ENCODE measurements at regions not wholly inside any gene's neighbourhood (a gene's known extent, or its start where the extent isn't known, plus 50 kb on each side); places are given as distances from the start of the nearest gene placed in this dataset.

GRCh38 chr19:29285187-29285687, 72.3 kb upstream of the UQCRFS1 start:
- no peak overlapping the region for H3K4me2 ChIP-seq
- no peak for DNase-seq (ENCODE audit: low spot score)
- H2AFZ ChIP-seq (replicated peaks): no peak overlapping the region
- no peak overlapping the region for H3K4me3 ChIP-seq
- no peak overlapping the region for H3K27ac ChIP-seq
- no peak for TF ChIP-seq EZH2 (IDR thresholded peaks at IDR 0.05)
- no peak for TF ChIP-seq EZH2phosphoT487 (IDR thresholded peaks at IDR 0.05)
- no peak for TF ChIP-seq CTCF (IDR thresholded peaks at IDR 0.05)
- Mint-ChIP-seq H3K36me3 (no peaks in the 10 kb centered on the region), H3K9me3 (peaks cover 4% of the 10 kb centered on the region), H3K4me3 (no peak overlapping the region), H3K27ac (no peak overlapping the region), H3K4me1 (no peaks in the 10 kb centered on the region), H3K27me3 (ENCODE audit: insufficient read depth, low read depth) (peaks cover 14% of the 10 kb centered on the region)
- H3F3A ChIP-seq (ENCODE audit: low read depth): no peaks in the 10 kb centered on the region
- peaks cover 14% of the 10 kb centered on the region for H3K27me3 ChIP-seq
- no peaks in the 10 kb centered on the region for H3K79me2 ChIP-seq (ENCODE audit: low read depth)
- H3K36me3 ChIP-seq: no peaks in the 10 kb centered on the region
- no peaks in the 10 kb centered on the region for H3K4me1 ChIP-seq
- H3K9me3 ChIP-seq (ENCODE audit: low read depth): no peaks in the 10 kb centered on the region
- H3K9ac ChIP-seq: no peak overlapping the region
- no peaks in the 10 kb centered on the region for H4K20me1 ChIP-seq (ENCODE audit: low read depth)

- H3K9ac ChIP-seq: no peak overlapping the region
- no peaks in the 10 kb centered on the region for H3K4me1 ChIP-seq
- Mint-ChIP-seq H3K36me3 (no peaks in the 10 kb centered on the region), H3K4me1 (peaks cover 5% of the 10 kb centered on the region), H3K9me3 (peaks cover 4% of the 10 kb centered on the region), H3K4me3 (no peak overlapping the region), H3K27me3 (ENCODE audit: insufficient read depth, low read depth) (peaks cover 14% of the 10 kb centered on the region), H3K27ac (no peak overlapping the region)
- H3K9me3 ChIP-seq (ENCODE audit: low read depth): no peaks in the 10 kb centered on the region
- H3K36me3 ChIP-seq: no peaks in the 10 kb centered on the region
- no peaks in the 10 kb centered on the region for H3K79me2 ChIP-seq (ENCODE audit: low read depth)
- H2AFZ ChIP-seq (replicated peaks): no peak overlapping the region
- no peak overlapping the region for H3K27ac ChIP-seq
- DNase-seq (ENCODE audit: low spot score): peak; percentile 76
- no peak for TF ChIP-seq EZH2phosphoT487 (IDR thresholded peaks at IDR 0.05)
- no peak for TF ChIP-seq EZH2 (IDR thresholded peaks at IDR 0.05)
- TF ChIP-seq CTCF (IDR thresholded peaks at IDR 0.05): peak; percentile 70
- H3K27me3 ChIP-seq: peaks cover 14% of the 10 kb centered on the region
- no peak overlapping the region for H3K4me2 ChIP-seq
- no peaks in the 10 kb centered on the region for H4K20me1 ChIP-seq (ENCODE audit: low read depth)
- no peaks in the 10 kb centered on the region for H3F3A ChIP-seq (ENCODE audit: low read depth)
- H3K4me3 ChIP-seq: no peak overlapping the region
Measured at GRCh38 chr19:29285878-29286277, 72.9 kb upstream of the UQCRFS1 start.

- Mint-ChIP-seq H3K4me3 (no peak overlapping the region), H3K27me3 (ENCODE audit: insufficient read depth, low read depth) (peaks cover 14% of the 10 kb centered on the region), H3K9me3 (peaks cover 4% of the 10 kb centered on the region), H3K27ac (no peak overlapping the region), H3K36me3 (no peaks in the 10 kb centered on the region), H3K4me1 (peaks cover 17% of the 10 kb centered on the region)
- no peaks in the 10 kb centered on the region for H3K36me3 ChIP-seq
- H3K4me2 ChIP-seq: no peak overlapping the region
- no peak overlapping the region for H2AFZ ChIP-seq (replicated peaks)
- no peaks in the 10 kb centered on the region for H4K20me1 ChIP-seq (ENCODE audit: low read depth)
- no peak overlapping the region for H3K4me3 ChIP-seq
- H3K4me1 ChIP-seq: no peaks in the 10 kb centered on the region
- H3K27me3 ChIP-seq: peaks cover 14% of the 10 kb centered on the region
- TF ChIP-seq EZH2phosphoT487 (IDR thresholded peaks at IDR 0.05) (no peak), EZH2 (IDR thresholded peaks at IDR 0.05) (no peak), CTCF (IDR thresholded peaks at IDR 0.05) (no peak)
- H3F3A ChIP-seq (ENCODE audit: low read depth): no peaks in the 10 kb centered on the region
- no peaks in the 10 kb centered on the region for H3K79me2 ChIP-seq (ENCODE audit: low read depth)
- no peak overlapping the region for H3K27ac ChIP-seq
- no peak for DNase-seq (ENCODE audit: low spot score)
- H3K9ac ChIP-seq: no peak overlapping the region
- H3K9me3 ChIP-seq (ENCODE audit: low read depth): no peaks in the 10 kb centered on the region
Measured at GRCh38 chr19:29287061-29287460, 74.1 kb upstream of the UQCRFS1 start.
